ENCODE measurements at regions not wholly inside any gene's neighbourhood (a gene's known extent, or its start where the extent isn't known, plus 50 kb on each side); places are given as distances from the start of the nearest gene placed in this dataset.
A peak's percentile ranks its signal among the peaks of the same experiment; 100 is the strongest.

GRCh38 chr2:47271054-47272000 lies 95.0 kb upstream of the CALM2 start:
- intact Hi-C loops (cut with micrococcal nuclease): loop anchor here (5.0 kb wide), 2 partner anchors 41 to 51 kb away; no protein-coding TSS in a partner anchor
- no peaks in the 10 kb centered on the region for H3K36me3 Mint-ChIP-seq
- H3K4me2 ChIP-seq (replicated peaks; ENCODE audit: extremely low read depth, low read length, poor library complexity, severe bottlenecking): peak overlapping the region; percentile 76

More at GRCh38 chr2:47271054-47272000, 95.0 kb upstream of the CALM2 start:
- peaks cover 0 to 3% (median 1%) of the 10 kb centered on the region in 3 donors for H3K27me3 Mint-ChIP-seq (ENCODE audit: low read depth in 3 of 3)
- H3K79me2 ChIP-seq (ENCODE audit: insufficient read depth, low read length): no peaks in the 10 kb centered on the region
- H3K27ac Mint-ChIP-seq: peak overlapping the region in 2 of 7 donors; percentile 10 to 45
- H3K27me3 ChIP-seq (ENCODE audit: control insufficient read depth in 2 of 2, insufficient read depth in 2 of 2, low read length in 2 of 2): no peaks in the 10 kb centered on the region
- no peaks in the 10 kb centered on the region for H3K36me3 ChIP-seq (replicated peaks in 1 of 2; ENCODE audit: control insufficient read depth in 1 of 2, insufficient read depth in 2 of 2, low read length in 2 of 2)
- H3K9ac ChIP-seq (ENCODE audit: insufficient read depth, low read length, poor library complexity, severe bottlenecking): peak overlapping the region; percentile 68
- no peak for TF ChIP-seq CTCF (IDR thresholded peaks at IDR 0.05)
- DNase-seq: no peak
- H3K9me3 ChIP-seq (replicated peaks in 1 of 2; ENCODE audit: control insufficient read depth in 1 of 2, insufficient read depth in 1 of 2, low read length in 2 of 2): no peaks in the 10 kb centered on the region
- peaks cover 45% of the 10 kb centered on the region for H3K4me1 Mint-ChIP-seq
- 88% methylated on average over 4 of the region's 9 CpGs for WGBS (ENCODE audit: insufficient coverage)
- H2AFZ ChIP-seq (ENCODE audit: insufficient read depth, low read depth, low read length, poor library complexity, severe bottlenecking): peak overlapping the region; percentile 97
- no peak overlapping the region for H3K27ac ChIP-seq (ENCODE audit: low read depth in 1 of 2, low read length in 2 of 2)
- H3K9me3 Mint-ChIP-seq: no peaks in the 10 kb centered on the region
- H3K4me3 ChIP-seq (replicated peaks in 1 of 3; ENCODE audit: low read depth in 2 of 3, low read length in 3 of 3): peak overlapping the region in 1 of 3 experiments; percentile 67
- H3K4me1 ChIP-seq (ENCODE audit: control insufficient read depth in 1 of 2, insufficient read depth in 2 of 2, low read length in 2 of 2): peaks cover 34 to 35% of the 10 kb centered on the region in 2 donors
- no peaks in the 10 kb centered on the region for H4K20me1 ChIP-seq (ENCODE audit: insufficient read depth, low read length)
- H3K4me3 Mint-ChIP-seq: no peak overlapping the region

All from CD14-positive monocyte (primary cell).